ENCODE measurements at regions not wholly inside any gene's neighbourhood (a gene's known extent, or its start where the extent isn't known, plus 50 kb on each side); places are given as distances from the start of the nearest gene placed in this dataset.

DNA sequence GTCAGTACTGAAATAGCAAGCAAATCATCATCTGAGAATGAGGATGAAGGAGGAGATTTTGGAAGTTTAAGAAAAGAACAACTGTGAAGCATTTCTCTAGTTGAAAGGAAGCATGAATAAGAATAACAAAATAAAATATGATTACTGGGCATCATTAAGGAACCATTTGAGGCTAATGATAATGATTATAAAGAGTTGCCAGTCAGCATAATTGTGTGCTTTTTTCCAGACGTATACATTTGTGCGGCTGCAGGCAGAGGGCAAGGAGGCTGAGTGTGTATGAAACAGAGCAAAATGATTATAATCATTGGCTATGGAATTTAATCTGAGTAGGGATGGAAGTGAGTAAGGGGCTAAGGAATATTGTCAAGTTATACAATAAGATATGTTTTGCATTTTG lies 218.7 kb upstream of the FUT9 start:
- H3K9me3 ChIP-seq (ENCODE audit: low read length): peaks cover 11% of the 10 kb centered on the region; the same call in 1 of the 2 replicates
- H3K79me2 ChIP-seq (ENCODE audit: insufficient read depth, low read length): no peaks in the 10 kb centered on the region
- peaks cover 16% of the 10 kb centered on the region for H3K4me1 ChIP-seq (ENCODE audit: insufficient read depth, low read length)
- FAIRE-seq: no peak
- ATAC-seq: no peak
- intact Hi-C loops (cut with micrococcal nuclease; ENCODE audit: unreplicated experiment): no loop called here
- TF ChIP-seq ARID2 (CRISPR knock-in tag; IDR thresholded peaks at IDR 0.05; ENCODE audit: borderline replicate concordance) (no peak), MAFF (IDR thresholded peaks at IDR 0.05; ENCODE audit: low read depth, low read length) (peak; percentile 73), MAFK (conservative IDR thresholded peaks at IDR 0.05 in 1 of 2, IDR thresholded peaks at IDR 0.05 in 1 of 2; ENCODE audit: low read length in 2 of 2) (peak; percentile 52 to 68)
- no peak for DNase-seq (ENCODE audit: low spot score)
- no peak overlapping the region for H3K27ac ChIP-seq (ENCODE audit: extremely low read length, insufficient read depth, low read length)
- no peak overlapping the region for H3K4me3 ChIP-seq (replicated peaks in 1 of 3; ENCODE audit: insufficient read depth in 1 of 3, low read depth in 2 of 3, low read length in 3 of 3)
- no peak overlapping the region for H3K4me2 ChIP-seq (ENCODE audit: low read depth, low read length)
- POLR2A ChIA-PET: no interaction called here
- CTCF ChIA-PET (ENCODE audit: low intra/inter-chr PET ratio, low total read pairs): no interaction called here
- H3K36me3 ChIP-seq (replicated peaks in 1 of 2; ENCODE audit: control insufficient read depth in 1 of 2, insufficient read depth in 2 of 2, low read length in 2 of 2): no peaks in the 10 kb centered on the region
- in situ Hi-C loops (cut with HindIII; ENCODE audit: extremely low pct_ligation_motif_present, low pct_unique_long_range_greater_than_20kb): no loop called here
- H4K20me1 ChIP-seq (ENCODE audit: insufficient read depth, low read length): no peaks in the 10 kb centered on the region
- H3K9ac ChIP-seq (ENCODE audit: insufficient read depth, low read depth, low read length): no peak overlapping the region
- no peaks in the 10 kb centered on the region for H3K27me3 ChIP-seq (ENCODE audit: control insufficient read depth in 1 of 2, insufficient read depth in 2 of 2, low read length in 2 of 2)
- 98% methylated on average over 2 of the region's 2 CpGs for WGBS (ENCODE audit: low lambda C conversion rate)
- BruUV-seq (replicated peaks): no TSS peak
- H2AFZ ChIP-seq (ENCODE audit: low read length): no peak overlapping the region

- no peaks in the 10 kb centered on the region for H3K27me3 ChIP-seq (ENCODE audit: control insufficient read depth in 1 of 2, insufficient read depth in 2 of 2, low read length in 2 of 2)
- CTCF ChIA-PET (ENCODE audit: low intra/inter-chr PET ratio, low total read pairs): no interaction called here
- H3K27ac ChIP-seq (ENCODE audit: extremely low read length, insufficient read depth, low read length): no peak overlapping the region
- H3K79me2 ChIP-seq (ENCODE audit: insufficient read depth, low read length): no peaks in the 10 kb centered on the region
- POLR2A ChIA-PET: interaction anchor here (1.2 kb wide), 1 partner anchor 54 kb away, joined by 3 read pairs; no protein-coding TSS in a partner anchor
- intact Hi-C loops (cut with micrococcal nuclease; ENCODE audit: unreplicated experiment) (no loop called here), in situ Hi-C loops (cut with HindIII; ENCODE audit: extremely low pct_ligation_motif_present, low pct_unique_long_range_greater_than_20kb) (no loop called here)
- H3K4me2 ChIP-seq (ENCODE audit: low read depth, low read length): no peak overlapping the region
- no peak for DNase-seq (ENCODE audit: low spot score)
- H3K36me3 ChIP-seq (replicated peaks in 1 of 2; ENCODE audit: control insufficient read depth in 1 of 2, insufficient read depth in 2 of 2, low read length in 2 of 2): no peaks in the 10 kb centered on the region
- 0 out of 2 replicates have a peak, but pooled peaks cover 4% of the 10 kb centered on the region for H3K9me3 ChIP-seq (ENCODE audit: low read length)
- no peak for ATAC-seq
- no peak for FAIRE-seq
- H3K4me1 ChIP-seq (ENCODE audit: insufficient read depth, low read length): peaks cover 55% of the 10 kb centered on the region
- H2AFZ ChIP-seq (ENCODE audit: low read length): no peak overlapping the region
- H3K9ac ChIP-seq (ENCODE audit: insufficient read depth, low read depth, low read length): no peak overlapping the region
- no peaks in the 10 kb centered on the region for H4K20me1 ChIP-seq (ENCODE audit: insufficient read depth, low read length)
- no TSS peak for BruUV-seq (replicated peaks)
- no peak overlapping the region for H3K4me3 ChIP-seq (replicated peaks in 1 of 3; ENCODE audit: insufficient read depth in 1 of 3, low read depth in 2 of 3, low read length in 3 of 3)
- no peak for TF ChIP-seq NFAT5 (CRISPR knock-in tag; IDR thresholded peaks at IDR 0.05)
- TF ChIP-seq CC2D1A (CRISPR knock-in tag; IDR thresholded peaks at IDR 0.05): no peak
- TF ChIP-seq ZNF510 (CRISPR knock-in tag; IDR thresholded peaks at IDR 0.05; ENCODE audit: low read depth): no peak
- TF ChIP-seq ZNF225 (CRISPR knock-in tag; IDR thresholded peaks at IDR 0.05): no peak
- TF ChIP-seq ZNF75D (CRISPR knock-in tag; IDR thresholded peaks at IDR 0.05; ENCODE audit: borderline replicate concordance): no peak
- TF ChIP-seq MAF1 (CRISPR knock-in tag; IDR thresholded peaks at IDR 0.05; ENCODE audit: borderline replicate concordance): no peak
- no peak for TF ChIP-seq ZNF20 (CRISPR knock-in tag; IDR thresholded peaks at IDR 0.05)
- TF ChIP-seq, protein P1, sequence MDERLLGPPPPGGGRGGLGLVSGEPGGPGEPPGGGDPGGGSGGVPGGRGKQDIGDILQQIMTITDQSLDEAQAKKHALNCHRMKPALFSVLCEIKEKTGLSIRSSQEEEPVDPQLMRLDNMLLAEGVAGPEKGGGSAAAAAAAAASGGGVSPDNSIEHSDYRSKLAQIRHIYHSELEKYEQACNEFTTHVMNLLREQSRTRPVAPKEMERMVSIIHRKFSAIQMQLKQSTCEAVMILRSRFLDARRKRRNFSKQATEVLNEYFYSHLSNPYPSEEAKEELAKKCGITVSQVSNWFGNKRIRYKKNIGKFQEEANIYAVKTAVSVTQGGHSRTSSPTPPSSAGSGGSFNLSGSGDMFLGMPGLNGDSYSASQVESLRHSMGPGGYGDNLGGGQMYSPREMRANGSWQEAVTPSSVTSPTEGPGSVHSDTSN (CRISPR knock-in tag; IDR thresholded peaks at IDR 0.05): no peak
- TF ChIP-seq GATAD1 (CRISPR knock-in tag; IDR thresholded peaks at IDR 0.05): no peak
- TF ChIP-seq FOXC1 (CRISPR knock-in tag; IDR thresholded peaks at IDR 0.05; ENCODE audit: borderline replicate concordance): no peak
These were observed 212.8 kb upstream of the FUT9 start for GRCh38 chr6:95802978-95803377.

All from HepG2 (cell line).